RWPE1 (cell line): ENCODE measurements at regions not wholly inside any gene's neighbourhood (a gene's known extent, or its start where the extent isn't known, plus 50 kb on each side); places are given as distances from the start of the nearest gene placed in this dataset.
A peak's percentile ranks its signal among the peaks of the same experiment; 100 is the strongest.

Source experiments
- CTCF ChIA-PET: fragments of 350-600 bp; sonication (Branson Sonifier 250); formaldehyde crosslinking; extraction: SDS; loops from one replicate; lab custom pipeline; 2021; lab: Yijun Ruan, JAX
- POLR2A ChIA-PET: fragments of 400-600 bp; formaldehyde crosslinking; extraction: SDS; loops from one replicate; lab custom pipeline; 2020; ENCODE audit warnings: antibody characterized with exemption; ENCODE audit not compliant: low non-redundant PET; lab: Yijun Ruan, JAX
- DNase-seq: peaks from one replicate; pipeline ENCODE4 v3.0.0; 2012; ENCODE audit warnings: low spot score
- H3K27ac ChIP-seq: fragments of 450-650 bp; 2 replicates; pipeline ENCODE4 v1.5.1; 2017
- TF ChIP-seq, protein P1 (sequence below): fragments of 450-650 bp; conservative IDR thresholded peaks from 2 replicates; pipeline ENCODE4 v1.5.1; 2017; ENCODE audit warnings: low read depth, mild to moderate bottlenecking

DNA sequence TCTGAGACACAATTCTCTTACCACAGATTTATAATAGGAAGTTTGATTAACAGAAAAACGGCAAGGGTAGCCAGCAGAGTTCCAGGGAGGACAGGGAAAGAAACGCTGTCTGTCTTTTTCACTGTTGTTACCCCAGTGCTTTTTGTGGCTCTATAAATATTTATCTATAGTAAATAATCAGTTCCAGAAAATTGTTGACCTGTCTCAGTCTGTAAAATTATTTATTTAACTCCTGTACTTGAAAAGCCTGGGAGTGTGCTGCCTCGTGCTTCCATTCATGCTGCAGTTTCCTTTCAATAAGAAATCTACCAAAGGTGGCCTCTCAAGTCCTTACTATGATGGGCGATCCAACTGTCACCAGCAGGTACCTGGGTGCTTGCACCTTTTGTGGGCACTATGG lies 102.9 kb downstream of the ETAA1 start:
- H3K27ac ChIP-seq: no peak overlapping the region
- no peak for DNase-seq
- TF ChIP-seq, protein P1, sequence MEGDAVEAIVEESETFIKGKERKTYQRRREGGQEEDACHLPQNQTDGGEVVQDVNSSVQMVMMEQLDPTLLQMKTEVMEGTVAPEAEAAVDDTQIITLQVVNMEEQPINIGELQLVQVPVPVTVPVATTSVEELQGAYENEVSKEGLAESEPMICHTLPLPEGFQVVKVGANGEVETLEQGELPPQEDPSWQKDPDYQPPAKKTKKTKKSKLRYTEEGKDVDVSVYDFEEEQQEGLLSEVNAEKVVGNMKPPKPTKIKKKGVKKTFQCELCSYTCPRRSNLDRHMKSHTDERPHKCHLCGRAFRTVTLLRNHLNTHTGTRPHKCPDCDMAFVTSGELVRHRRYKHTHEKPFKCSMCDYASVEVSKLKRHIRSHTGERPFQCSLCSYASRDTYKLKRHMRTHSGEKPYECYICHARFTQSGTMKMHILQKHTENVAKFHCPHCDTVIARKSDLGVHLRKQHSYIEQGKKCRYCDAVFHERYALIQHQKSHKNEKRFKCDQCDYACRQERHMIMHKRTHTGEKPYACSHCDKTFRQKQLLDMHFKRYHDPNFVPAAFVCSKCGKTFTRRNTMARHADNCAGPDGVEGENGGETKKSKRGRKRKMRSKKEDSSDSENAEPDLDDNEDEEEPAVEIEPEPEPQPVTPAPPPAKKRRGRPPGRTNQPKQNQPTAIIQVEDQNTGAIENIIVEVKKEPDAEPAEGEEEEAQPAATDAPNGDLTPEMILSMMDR: no peak
- POLR2A ChIA-PET: no interaction called here
- CTCF ChIA-PET: interaction anchor here (0.6 kb wide), 2 partner anchors 21 to 36 kb away, joined by 3 to 4 read pairs; no protein-coding TSS in a partner anchor

DNA sequence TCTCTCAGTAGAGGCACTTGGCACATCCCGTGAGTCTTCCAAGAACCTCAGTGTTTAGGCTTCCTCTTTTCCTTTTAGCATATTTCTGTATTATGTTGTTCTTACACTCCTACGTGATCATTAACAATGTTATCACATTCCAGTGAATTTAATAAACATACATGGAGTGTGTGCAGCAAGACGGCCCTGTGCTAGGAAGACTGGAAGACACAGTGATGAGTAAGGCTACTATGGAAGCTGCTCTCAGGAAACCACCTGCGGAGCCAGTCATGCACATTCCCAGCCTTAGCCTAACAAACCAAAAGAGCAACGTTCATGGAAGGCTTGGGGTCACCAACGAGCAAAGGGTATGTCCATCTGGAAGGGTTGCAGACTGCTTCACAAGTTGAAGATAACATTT lies 103.4 kb downstream of the ETAA1 start:
- no peak for DNase-seq
- POLR2A ChIA-PET: no interaction called here
- CTCF ChIA-PET: interaction anchor here (0.6 kb wide), 1 partner anchor 37 kb away, joined by 4 read pairs; no protein-coding TSS in a partner anchor
- H3K27ac ChIP-seq: no peak overlapping the region
- TF ChIP-seq, protein P1: no peak

DNA sequence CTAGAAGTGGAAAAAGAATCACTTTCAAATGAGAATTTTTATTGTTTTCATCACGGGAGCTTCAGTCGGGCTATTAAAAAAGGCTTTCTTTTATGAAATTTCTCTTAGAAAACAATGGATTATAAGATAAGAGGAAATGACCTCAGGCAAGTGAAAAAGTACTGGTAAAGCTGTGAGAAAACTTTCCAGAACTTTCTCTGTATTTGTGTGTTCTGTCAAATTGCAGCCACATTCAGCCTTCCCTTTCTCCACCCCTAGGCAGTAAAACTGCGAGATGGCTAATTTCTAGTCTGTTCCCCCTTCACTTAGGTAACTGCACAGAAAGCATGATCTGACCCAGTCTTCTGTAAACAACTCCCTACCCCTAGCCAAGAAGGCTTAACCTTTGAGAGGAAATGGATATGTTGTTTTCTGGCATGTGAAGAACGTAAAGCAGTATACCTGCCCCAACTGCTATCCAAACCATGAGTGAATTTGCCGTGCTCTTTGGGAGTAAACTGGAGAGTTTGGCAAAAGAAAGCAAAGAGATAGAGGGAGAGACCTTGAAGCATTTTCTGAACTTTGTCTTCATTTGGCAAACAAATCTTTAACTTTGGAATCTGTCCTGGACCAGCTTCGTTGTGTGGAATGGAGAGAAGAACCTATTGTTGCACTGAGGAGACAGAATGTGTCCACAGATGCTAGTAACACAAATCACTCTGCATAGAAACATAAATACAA lies 105.4 kb downstream of the ETAA1 start:
- CTCF ChIA-PET: no interaction called here
- POLR2A ChIA-PET: no interaction called here

DNA sequence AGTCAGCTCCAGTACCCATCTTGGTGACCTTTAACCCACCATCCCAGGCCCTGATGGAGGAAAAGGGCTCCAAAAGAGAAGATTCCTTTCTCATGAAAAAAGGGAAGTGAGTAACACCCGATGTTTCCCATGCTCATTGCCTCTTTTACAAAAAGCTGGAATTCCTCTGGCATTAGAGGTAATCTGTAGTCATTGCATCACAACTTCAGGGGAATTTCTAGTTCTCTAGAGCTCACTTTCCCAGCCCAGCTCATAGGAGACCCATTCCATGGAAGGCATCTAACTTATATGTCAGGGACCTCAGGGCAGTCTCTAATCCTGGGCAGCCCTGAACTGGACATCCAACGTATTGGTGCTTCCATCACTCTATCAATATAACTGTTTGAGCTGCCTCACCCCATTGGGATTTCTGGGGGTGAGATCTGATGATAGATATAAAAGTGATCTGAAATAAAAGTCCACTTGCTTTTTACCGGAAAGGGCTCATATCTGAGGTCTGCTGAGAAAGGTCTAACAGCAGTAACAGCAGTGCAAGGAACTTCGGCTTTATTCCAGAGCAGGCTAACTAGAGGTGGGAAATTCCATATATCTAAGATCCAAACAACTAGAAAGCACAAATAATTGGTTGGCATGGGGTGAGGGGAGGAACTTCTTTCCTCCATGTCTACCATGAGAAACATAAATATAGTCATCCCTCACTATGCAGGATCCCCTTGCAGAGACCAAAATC lies 106.1 kb downstream of the ETAA1 start:
- TF ChIP-seq, protein P1: no peak
- ChIA-PET POLR2A (no interaction called here), CTCF (no interaction called here)
- peak; percentile 77 for DNase-seq
- no peak overlapping the region for H3K27ac ChIP-seq

More for the DNA sequence above, 105.4 kb downstream of the ETAA1 start:
- DNase-seq: no peak
- TF ChIP-seq, protein P1: no peak
- H3K27ac ChIP-seq: no peak overlapping the region

DNA sequence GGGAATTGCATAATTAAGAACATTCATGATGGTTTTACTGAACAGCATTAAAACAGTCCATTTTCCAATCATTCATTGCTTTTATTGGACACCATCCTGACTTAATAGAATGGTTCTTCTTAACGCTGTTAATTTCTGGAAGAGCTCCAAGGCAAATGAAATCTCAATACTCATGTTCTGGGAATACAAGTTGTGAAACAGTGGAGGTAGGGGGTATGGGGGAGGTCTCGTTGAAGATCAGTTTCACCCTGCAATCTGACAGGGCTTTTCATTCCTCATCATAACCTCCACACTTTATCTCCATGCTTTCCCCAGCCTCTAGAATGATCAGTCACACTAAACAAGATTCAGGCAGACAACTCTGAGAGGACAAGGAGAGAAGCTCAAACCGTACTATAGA lies 113.6 kb downstream of the ETAA1 start:
- TF ChIP-seq, protein P1: no peak
- DNase-seq: no peak
- no peak overlapping the region for H3K27ac ChIP-seq
- CTCF ChIA-PET: no interaction called here
- POLR2A ChIA-PET: no interaction called here

DNA sequence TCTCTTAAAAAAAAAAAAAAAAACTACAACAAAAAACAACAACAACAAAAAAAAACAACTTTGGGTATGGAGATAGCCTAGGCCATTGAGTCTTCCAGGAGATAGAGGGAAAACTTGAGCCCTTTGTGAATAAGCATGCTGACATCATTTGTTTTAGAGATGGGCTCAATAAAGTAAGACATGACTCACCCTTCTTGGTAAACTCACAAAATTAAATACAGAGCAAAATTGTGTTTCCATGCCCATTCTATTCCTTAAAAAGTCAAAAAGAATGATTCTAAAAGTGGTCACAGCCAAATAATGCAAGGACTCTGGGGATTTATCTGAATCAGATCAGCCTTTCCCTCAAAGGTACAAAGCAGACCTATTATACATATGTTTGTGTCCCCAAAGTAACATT lies 117.4 kb downstream of the ETAA1 start:
- H3K27ac ChIP-seq: no peak overlapping the region
- ChIA-PET POLR2A (no interaction called here), CTCF (no interaction called here)
- TF ChIP-seq, protein P1: no peak
- no peak for DNase-seq
